Muscle of leg (tissue), 3 donors: ENCODE measurements at regions not wholly inside any gene's neighbourhood (a gene's known extent, or its start where the extent isn't known, plus 50 kb on each side); places are given as distances from the start of the nearest gene placed in this dataset.

ENCODE experiments used
- DNase-seq: peaks from one replicate; pipeline ENCODE4 v3.0.0; 2013
- H3K27ac ChIP-seq: one replicate; pipeline ENCODE4 v1.5.1; 2013; ENCODE audit warnings: mild to moderate bottlenecking, low read length, control low read depth
- H3K27me3 ChIP-seq: one replicate; pipeline ENCODE4 v1.6.1; 2013; ENCODE audit warnings: low read length; ENCODE audit not compliant: control insufficient read depth, insufficient read depth
- H3K36me3 ChIP-seq: one replicate; pipeline ENCODE4 v1.6.1; 2013; ENCODE audit warnings: low read length; ENCODE audit not compliant: control insufficient read depth, insufficient read depth
- H3K4me1 ChIP-seq: one replicate; pipeline ENCODE4 v1.6.1; 2013; ENCODE audit warnings: low read length; ENCODE audit not compliant: control insufficient read depth, insufficient read depth
- H3K4me3 ChIP-seq: one replicate; pipeline ENCODE4 v1.5.1; 2013; ENCODE audit warnings: low read length, control low read depth
- H3K9me3 ChIP-seq: replicated peaks from 2 replicates; pipeline ENCODE4 v1.6.1; 2013; ENCODE audit warnings: low read depth, low read length; ENCODE audit not compliant: control insufficient read depth
- WGBS: methylation state at CpG from one replicate; pipeline ENCODE4 v1.1.5; 2013; ENCODE audit warnings: missing lambda C conversion rate; ENCODE audit not compliant: insufficient coverage; 5-methylcytosine and 5-hydroxymethylcytosine counted together

GRCh38 chr6:44500074-44500473 is 112.6 kb downstream of the CDC5L start:
- H3K4me1 ChIP-seq: no peaks in the 10 kb centered on the region
- no peak for DNase-seq
- no peak overlapping the region for H3K4me3 ChIP-seq
- peaks cover 3% of the 10 kb centered on the region for H3K27me3 ChIP-seq
- no peaks in the 10 kb centered on the region for H3K36me3 ChIP-seq
- H3K9me3 ChIP-seq: peaks cover 4% of the 10 kb centered on the region
- no peak overlapping the region for H3K27ac ChIP-seq
- WGBS: 88% methylated on average over 1 of the region's 6 CpGs

GRCh38 chr6:44503471-44503870 is 116.0 kb downstream of the CDC5L start:
- H3K27ac ChIP-seq: no peak overlapping the region
- no peaks in the 10 kb centered on the region for H3K36me3 ChIP-seq
- H3K27me3 ChIP-seq: no peaks in the 10 kb centered on the region
- H3K9me3 ChIP-seq: peaks cover 4% of the 10 kb centered on the region
- no peak for DNase-seq
- WGBS: 100% methylated on average over 2 of the region's 4 CpGs
- no peaks in the 10 kb centered on the region for H3K4me1 ChIP-seq
- no peak overlapping the region for H3K4me3 ChIP-seq

GRCh38 chr6:44504301-44504791 is 116.8 kb downstream of the CDC5L start:
- Histone ChIP-seq H3K27ac (no peak overlapping the region), H3K4me1 (no peaks in the 10 kb centered on the region), H3K4me3 (no peak overlapping the region), H3K36me3 (no peaks in the 10 kb centered on the region), H3K27me3 (no peaks in the 10 kb centered on the region), H3K9me3 (peaks cover 4% of the 10 kb centered on the region)
- no peak for DNase-seq
- no CpG with 5 or more reads among the region's 5 CpGs for WGBS

GRCh38 chr6:44505751-44506150 is 118.2 kb downstream of the CDC5L start:
- H3K9me3 ChIP-seq: peaks cover 4% of the 10 kb centered on the region
- WGBS: 100% methylated on average over 2 of the region's 4 CpGs
- no peaks in the 10 kb centered on the region for H3K27me3 ChIP-seq
- no peak overlapping the region for H3K4me3 ChIP-seq
- no peak for DNase-seq
- no peaks in the 10 kb centered on the region for H3K36me3 ChIP-seq
- H3K4me1 ChIP-seq: no peaks in the 10 kb centered on the region
- no peak overlapping the region for H3K27ac ChIP-seq

- no peak overlapping the region for H3K4me3 ChIP-seq
- no peaks in the 10 kb centered on the region for H3K9me3 ChIP-seq
- H3K27me3 ChIP-seq: no peaks in the 10 kb centered on the region
- H3K36me3 ChIP-seq: no peaks in the 10 kb centered on the region
- H3K27ac ChIP-seq: no peak overlapping the region
- no peak for DNase-seq
- no CpG with 5 or more reads among the region's 1 CpG for WGBS
- H3K4me1 ChIP-seq: no peaks in the 10 kb centered on the region
These were observed 119.5 kb downstream of the CDC5L start for GRCh38 chr6:44507014-44507413.

GRCh38 chr6:44508646-44509045 is 121.1 kb downstream of the CDC5L start:
- no peak for DNase-seq
- H3K27ac ChIP-seq: no peak overlapping the region
- H3K4me3 ChIP-seq: no peak overlapping the region
- no peaks in the 10 kb centered on the region for H3K27me3 ChIP-seq
- H3K9me3 ChIP-seq: no peaks in the 10 kb centered on the region
- H3K4me1 ChIP-seq: no peaks in the 10 kb centered on the region
- no peaks in the 10 kb centered on the region for H3K36me3 ChIP-seq
- WGBS: no CpG with 5 or more reads among the region's 1 CpG

GRCh38 chr6:44511126-44511525 is 123.6 kb downstream of the CDC5L start:
- H3K36me3 ChIP-seq: no peaks in the 10 kb centered on the region

GRCh38 chr6:44512868-44513741 is 125.6 kb downstream of the CDC5L start:
- Histone ChIP-seq H3K4me3 (no peak overlapping the region), H3K36me3 (no peaks in the 10 kb centered on the region), H3K4me1 (no peaks in the 10 kb centered on the region), H3K9me3 (no peaks in the 10 kb centered on the region), H3K27ac (no peak overlapping the region), H3K27me3 (no peaks in the 10 kb centered on the region)
- peak; percentile 89 for DNase-seq
- 46% methylated on average over 4 of the region's 7 CpGs for WGBS

More at GRCh38 chr6:44511126-44511525, 123.6 kb downstream of the CDC5L start:
- no peak for DNase-seq
- no peaks in the 10 kb centered on the region for H3K27me3 ChIP-seq
- no peaks in the 10 kb centered on the region for H3K9me3 ChIP-seq
- H3K4me3 ChIP-seq: no peak overlapping the region
- no peak overlapping the region for H3K27ac ChIP-seq
- no peaks in the 10 kb centered on the region for H3K4me1 ChIP-seq
- 35% methylated on average over 3 of the region's 3 CpGs for WGBS

GRCh38 chr6:44514085-44514484 is 126.6 kb downstream of the CDC5L start:
- no peaks in the 10 kb centered on the region for H3K36me3 ChIP-seq
- no peaks in the 10 kb centered on the region for H3K9me3 ChIP-seq
- H3K27me3 ChIP-seq: no peaks in the 10 kb centered on the region
- WGBS: 69% methylated on average over 1 of the region's 2 CpGs
- no peaks in the 10 kb centered on the region for H3K4me1 ChIP-seq
- no peak overlapping the region for H3K27ac ChIP-seq
- H3K4me3 ChIP-seq: no peak overlapping the region
- DNase-seq: no peak

GRCh38 chr6:44514576-44515193 is 127.2 kb downstream of the CDC5L start:
- H3K36me3 ChIP-seq: no peaks in the 10 kb centered on the region
- no peaks in the 10 kb centered on the region for H3K27me3 ChIP-seq
- no peak for DNase-seq
- no peak overlapping the region for H3K4me3 ChIP-seq
- H3K9me3 ChIP-seq: no peaks in the 10 kb centered on the region
- no peaks in the 10 kb centered on the region for H3K4me1 ChIP-seq
- 82% methylated on average over 3 of the region's 3 CpGs for WGBS
- H3K27ac ChIP-seq: no peak overlapping the region
